HT-29 (cell line): ENCODE measurements at regions not wholly inside any gene's neighbourhood (a gene's known extent, or its start where the extent isn't known, plus 50 kb on each side); places are given as distances from the start of the nearest gene placed in this dataset.

Source experiments
- DNase-seq: peaks from one replicate; pipeline ENCODE4 v3.0.0-alpha.2; 2015; ENCODE audit warnings: low spot score

DNA sequence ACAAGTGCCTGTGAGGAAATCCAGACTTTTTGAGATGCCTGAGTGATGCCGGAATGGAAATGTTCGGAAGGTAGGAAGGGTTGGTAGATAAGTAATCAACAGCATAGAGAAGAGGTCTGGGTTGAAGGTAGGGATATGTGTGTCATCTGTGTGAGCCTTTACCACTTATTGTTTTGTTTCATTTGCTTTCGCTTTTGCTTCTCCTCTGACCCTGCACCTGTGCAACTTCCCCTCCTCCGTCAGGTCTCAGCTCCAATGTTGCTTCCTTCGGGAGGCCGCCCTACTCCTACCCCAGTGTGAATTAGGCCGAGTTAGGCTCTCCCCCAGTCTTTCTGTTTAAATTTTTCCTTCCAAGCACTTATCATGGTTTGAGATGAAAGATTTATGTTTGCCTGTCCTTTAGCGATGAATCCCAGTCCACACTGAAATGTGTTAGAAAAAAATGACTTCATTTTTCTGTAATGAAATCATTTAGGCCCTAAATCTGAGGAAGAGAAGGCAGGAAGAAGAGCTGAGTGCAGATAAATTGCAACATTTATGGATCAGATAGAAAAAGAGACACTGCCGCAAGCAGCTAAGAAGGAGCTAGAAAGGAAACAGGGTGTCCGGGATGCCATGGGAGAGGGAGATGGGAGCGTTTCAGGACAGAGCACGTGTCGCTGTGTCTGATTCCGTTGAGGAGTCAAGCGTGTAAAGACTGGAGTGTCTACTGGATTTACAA lies 139.6 kb upstream of the PELI1 start:
- no peak for DNase-seq

DNA sequence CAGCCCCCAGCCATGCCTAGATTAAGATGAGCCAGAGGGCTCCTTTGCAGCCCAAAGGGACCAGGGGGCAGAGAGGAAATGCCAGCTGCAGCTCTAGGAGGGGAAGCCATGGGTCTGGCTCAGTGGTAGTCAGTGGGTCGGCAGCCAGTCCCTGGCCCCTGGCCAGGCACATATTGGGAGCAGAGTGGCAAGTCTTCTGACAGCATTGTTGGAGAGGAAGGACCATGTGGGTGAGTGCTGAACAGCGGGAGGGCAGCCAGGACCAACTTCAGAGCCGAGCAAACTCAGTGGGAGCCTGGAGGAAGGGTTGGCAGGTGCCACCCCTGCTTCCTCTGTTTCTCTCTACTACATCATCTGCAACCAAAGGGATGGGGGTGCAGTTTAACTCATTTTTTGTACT lies 140.5 kb upstream of the PELI1 start:
- no peak for DNase-seq

DNA sequence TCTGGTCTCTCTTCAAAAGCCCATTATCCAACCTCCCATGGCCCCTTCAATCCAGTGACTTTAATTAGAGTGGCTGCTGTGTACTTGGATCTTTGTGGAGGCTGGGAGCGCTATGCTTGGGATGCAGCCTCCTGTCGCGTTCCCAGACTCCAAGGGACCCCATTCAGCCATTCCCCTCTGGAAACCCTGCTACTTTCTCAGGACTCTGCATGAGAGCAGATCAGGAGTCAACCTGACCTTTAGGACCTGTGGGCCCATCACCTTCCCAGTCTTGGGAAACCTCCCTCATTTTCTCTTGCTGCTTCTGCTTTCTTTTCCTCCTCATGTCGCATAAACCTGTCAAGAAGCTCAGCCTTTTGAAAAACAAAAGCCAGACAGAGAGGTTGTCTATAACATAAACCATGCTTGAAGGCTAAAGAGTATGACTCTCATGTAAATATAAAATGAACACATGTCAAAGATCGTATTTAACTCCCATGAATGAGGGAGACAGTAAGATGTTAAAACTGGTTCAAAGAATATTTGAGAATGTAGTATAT lies 143.1 kb upstream of the PELI1 start:
- no peak for DNase-seq

DNA sequence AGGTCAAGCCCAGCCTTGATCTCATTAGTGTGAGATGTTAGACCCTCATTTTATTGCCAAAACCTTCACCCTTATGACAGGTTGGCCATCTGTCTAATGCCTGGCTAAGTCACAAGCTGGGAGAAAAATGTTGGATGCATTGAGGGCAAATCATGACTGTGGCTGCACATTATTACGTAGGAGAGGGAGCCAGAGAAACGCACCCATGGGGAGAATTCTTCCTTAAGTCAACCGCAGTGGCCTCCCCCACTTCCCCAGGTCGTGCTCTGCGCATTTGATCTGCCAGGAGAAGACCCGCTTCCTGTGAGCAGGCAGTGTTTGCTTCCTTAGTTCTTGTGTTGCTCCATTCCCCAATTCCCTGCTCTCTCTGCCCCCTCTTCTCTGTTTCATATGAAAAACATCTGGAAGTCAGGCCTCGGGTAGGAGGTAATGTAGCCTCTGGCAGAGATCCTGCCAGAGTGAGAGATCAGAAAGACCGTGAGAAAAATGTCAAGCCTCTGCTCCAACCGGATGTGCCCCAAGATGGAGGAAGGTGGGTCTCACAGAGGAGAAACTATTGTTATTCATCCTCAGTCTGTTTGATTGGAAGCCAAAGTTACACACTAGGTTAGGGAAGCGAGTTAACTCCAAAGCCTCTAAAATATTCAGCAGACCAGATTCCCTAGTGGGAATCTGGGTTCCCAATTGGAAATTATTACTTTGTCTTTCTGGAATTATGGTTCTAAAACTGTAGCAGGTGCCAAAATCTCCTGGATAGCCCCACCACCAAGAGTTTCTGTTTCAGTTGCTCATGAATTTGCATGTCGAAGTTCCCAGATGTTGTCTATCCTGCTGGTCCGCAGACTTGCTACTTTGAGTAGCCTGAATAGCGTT lies 144.3 kb upstream of the PELI1 start:
- DNase-seq = no peak

DNA sequence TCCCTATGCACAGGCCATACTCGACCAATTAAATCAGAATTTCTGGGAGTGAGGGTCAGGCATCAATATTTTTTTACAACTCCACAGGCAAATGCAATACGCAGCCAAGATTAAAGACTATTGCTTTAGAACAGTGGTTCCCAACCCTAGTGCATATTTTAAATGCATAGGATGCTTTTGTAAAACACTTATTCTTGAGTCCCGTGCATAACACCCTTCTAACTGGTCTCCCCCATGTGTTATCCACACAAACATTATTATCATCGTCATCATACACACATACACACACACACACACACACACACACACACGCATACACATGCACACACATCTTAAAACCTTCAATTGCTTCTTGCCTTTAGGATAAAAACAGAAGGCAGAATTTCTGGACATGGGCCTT lies 145.0 kb upstream of the PELI1 start:
- DNase-seq = no peak

DNA sequence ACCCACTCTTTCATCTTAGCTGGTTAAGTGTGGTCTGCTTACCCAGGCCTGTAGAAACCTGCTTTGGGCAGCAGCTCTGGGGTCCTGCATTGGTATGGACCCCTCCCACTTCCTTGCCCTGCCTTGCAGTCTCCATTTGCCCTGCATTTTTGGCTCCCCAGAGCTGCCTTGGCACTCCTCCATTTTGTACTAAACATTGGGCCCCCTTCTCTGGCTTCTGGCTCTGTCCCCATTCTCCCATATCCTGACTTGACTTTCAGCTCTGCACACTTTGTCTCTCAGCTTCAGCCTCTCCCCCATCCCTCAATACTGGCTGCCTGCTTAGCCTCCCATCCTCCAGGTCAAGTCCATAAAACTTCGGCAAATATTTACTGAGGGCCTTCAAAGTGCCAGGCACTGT lies 145.5 kb upstream of the PELI1 start:
- DNase-seq = no peak

DNA sequence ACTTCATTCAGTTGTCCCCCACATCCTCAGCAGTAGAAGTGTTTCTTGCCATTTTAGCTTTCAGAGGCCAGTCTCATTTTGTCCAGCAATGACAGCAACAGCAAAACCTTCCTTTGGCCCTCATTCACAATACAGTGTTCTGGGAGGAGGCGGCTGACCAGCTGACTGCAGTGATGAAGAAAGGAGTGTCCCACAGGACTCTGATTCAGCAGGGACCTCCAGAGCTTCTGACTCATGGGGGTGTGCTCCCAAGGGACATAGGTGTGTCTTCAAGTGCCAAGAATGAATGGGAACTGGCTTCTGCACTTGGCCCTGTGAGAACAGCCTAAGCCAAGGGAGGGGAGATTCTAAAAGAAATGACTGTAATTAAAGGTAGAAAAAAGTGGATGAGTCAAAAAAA lies 147.0 kb upstream of the PELI1 start:
- DNase-seq = no peak

DNA sequence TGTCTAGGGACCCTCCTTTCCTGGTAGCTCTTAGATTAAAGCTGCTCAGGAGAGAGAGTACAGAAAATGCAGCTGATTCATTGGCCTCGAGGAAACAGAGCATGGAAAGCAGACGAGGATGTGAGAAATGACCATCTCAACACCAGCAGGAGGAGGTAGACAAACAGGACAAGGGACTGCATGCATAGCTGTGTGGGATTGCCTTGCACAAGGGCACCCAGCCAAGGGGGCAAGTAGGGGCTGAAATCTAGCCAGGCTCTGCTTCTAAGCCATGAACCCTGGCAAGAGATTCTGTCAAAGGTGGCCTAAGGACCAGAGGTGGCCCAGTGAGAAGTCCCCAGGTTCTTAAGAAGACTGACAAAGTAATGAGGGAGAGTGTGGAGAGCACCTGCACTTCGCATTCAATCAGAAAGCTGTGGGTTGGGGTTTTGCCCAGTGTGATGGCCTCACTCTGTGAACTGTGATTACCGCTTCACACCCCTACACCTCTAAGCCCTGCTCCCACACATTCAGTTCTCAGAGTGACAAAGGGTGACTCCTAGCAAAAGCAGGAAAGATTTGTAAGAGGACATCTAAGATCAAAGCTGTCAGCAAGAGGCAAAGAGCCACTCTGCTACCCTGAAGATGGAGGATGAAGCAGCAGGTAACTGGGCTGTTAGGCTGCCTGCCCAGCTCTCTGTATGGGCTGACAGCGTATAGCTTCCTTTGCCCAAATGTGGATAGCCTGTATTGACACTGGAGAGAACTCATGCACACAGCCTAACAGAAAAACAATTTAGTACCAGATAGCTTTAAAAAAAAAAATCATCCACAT lies 151.3 kb upstream of the PELI1 start:
- DNase-seq = no peak

DNA sequence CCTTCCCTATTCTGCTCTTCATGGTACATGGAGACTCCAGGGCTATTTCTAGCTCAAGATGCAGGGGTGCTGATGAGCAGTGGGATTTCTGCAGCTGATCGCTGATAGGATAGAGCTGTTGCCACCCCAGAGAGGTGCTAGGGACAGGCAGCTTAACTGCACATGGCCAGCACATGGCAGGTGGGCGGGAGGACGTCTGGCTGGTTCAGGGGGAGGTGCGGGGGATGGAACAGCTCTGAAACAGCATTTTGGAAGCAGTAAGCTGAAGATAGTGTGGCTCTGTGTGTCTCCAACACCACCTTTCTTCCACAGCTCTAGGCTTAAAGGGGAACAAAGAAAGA lies 151.9 kb upstream of the PELI1 start:
- no peak for DNase-seq

DNA sequence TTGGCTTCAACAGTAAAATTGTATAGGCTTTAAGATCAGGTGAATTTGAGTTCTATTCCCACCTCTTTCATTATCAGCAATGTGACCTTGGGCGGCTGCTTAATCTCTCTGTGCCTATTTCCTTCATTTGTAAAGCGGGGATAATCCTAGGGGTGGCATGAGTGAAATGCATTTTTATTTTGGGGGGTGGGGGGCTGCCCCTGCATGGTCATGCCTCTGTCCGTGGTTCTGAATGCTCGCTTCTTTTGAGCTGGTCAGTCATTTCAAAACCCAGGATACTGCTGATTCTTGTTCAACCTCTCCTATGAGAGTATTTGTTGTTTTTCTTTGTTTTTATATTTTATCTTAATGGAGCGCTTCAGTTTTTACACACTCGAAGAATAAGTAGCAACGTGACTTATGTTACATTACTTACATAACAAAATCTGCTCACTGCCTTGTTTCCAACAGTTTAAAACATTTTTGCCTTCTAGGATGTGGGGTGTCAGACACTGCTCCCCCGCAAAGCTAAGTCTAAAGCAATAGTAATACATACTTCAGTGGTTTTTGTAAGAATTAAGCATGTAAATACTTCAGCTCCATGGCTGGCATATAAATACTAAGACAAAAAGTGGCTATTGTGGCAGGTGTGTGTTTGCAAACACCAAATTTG lies 152.6 kb upstream of the PELI1 start:
- DNase-seq = no peak

DNA sequence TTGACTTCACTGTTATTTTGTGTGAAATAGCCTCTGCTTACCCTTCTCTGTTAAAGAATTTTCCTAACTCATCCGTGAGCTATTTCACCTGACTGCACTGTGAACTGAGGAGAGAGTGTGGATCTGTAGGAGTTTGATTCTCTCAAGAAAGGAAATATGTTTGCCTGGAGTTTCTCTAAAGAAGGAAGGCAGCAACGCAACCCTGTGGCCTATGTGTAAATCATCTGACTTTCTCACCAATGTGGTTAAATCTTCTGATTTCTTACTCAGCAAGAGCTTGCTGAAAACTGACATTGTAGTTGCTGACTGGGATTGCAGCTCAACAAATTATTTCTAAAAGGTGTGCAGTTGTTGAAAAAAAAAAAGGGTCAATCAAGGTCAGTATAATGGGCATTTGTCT lies 153.9 kb upstream of the PELI1 start:
- no peak for DNase-seq

DNA sequence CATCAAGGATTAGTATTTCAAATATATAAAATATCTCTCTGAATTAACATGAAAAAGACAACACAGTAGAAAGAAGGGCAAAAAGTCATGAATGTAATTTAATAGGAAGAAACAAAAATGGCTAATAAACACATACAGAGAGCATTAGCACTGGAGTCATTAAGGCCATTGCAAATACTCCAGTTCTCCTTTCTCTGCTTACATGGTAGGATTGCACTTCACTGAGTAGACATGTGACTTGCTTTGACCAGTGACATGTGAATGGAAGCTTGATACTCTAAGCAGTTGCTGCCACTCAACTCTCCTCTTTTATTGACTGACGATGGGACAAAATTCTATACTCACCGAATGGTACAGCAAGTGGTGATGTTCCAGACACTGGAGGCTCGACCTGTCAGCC lies 153.9 kb upstream of the LGALSL start:
- no peak for DNase-seq

DNA sequence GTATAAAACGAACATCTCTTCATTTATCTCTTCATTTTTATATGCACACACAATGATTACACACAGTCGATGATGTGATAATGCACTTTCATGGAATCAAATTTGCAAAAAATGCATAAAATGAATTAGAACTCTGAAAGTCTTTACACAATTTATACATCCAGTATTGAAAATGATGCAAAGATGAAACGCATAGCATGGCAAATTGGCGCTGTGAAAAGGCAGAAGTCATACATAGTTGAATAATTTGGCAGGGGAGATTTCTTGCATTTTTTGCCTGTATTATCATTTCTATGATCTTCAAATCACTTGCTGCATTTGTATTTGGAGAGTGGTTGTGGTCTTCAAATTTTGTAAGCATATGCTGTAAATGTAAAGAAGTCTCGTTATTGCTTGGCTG lies 150.7 kb upstream of the LGALSL start:
- DNase-seq = no peak

DNA sequence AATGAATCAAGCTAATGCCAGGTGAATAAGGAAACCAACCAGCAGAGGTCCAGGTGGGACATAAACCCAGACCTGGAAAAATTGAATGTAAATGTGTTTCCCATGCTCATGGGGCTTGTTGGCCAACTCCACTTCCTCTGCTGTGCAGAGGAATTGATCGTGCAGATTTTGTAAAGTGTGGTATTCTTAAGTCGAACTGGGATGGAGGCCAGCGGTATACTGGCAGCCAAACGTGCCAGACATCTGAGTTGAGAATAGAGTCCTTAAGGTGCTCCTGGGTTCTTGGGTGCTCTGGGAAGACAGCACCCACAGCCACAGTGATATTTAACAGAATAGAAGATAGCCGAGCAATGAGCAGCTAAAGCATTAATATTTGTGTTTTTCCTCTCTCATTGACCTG lies 146.5 kb upstream of the LGALSL start:
- no peak for DNase-seq

DNA sequence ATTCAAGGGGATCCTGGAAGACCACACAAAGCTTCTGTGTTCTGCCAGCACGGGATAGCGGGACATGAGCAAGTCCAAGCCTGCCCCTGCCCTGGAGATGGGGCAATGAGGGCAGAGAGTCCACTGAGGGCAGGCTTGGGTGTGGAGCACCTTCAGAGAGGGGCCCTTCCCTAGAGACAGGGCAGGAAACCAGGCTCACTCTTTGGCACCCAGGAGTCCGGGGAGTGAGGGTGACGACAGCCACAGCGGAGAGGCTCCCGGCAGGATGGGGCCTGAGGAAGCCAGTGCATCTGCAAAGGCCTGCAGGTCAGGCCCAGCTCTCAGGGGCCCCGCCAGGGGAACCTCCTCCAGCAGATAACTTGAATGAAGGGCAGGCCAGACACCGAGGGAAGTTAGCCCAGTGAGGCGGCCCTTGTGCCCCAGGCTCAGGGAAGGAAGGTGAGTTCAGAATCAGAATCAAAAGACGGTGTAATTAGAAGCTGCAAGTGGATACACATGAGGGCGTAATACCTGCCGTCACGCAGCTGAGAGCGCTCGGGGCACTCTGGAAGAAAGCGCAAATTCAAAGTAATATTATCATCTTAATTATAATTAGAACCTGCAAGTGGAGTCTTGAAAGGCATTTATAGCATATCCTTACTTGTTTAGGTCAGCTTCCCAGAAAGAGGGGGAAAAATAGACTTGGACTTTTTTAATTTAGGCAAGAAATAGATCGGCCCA lies 142.6 kb upstream of the LGALSL start:
- no peak for DNase-seq

DNA sequence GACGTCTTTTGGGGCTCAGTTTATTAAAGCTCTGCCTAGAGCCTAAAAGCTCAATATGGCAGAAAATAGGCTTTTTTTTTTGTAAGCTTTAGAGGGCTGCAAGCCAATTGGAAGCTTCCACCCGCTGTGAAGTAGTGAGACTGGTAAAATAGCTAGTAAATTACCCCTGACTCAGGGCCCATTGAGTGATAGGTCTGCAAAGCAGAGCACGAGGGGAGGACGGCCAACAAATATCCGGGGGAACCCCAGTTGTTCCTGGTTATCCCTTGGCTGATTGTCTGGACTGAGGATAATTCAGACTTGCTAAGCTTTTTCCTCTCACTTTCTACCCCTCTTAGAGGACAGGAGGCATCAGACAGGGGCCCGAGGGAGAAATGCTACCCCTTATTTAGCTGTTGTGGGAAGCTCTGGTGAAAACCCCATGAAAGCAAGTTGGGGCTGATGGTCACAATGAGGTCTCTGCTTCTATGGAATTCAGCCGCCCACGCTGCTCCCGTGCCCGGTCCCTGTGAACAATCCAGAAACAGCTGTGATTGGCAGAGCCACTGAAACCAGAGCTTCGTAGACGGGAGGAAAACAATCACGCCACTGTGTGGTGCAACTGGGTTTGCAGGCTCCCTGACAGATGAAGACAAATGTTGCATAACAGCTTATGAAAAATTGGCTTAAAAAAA lies 141.9 kb upstream of the LGALSL start:
- DNase-seq = peak; percentile 95

DNA sequence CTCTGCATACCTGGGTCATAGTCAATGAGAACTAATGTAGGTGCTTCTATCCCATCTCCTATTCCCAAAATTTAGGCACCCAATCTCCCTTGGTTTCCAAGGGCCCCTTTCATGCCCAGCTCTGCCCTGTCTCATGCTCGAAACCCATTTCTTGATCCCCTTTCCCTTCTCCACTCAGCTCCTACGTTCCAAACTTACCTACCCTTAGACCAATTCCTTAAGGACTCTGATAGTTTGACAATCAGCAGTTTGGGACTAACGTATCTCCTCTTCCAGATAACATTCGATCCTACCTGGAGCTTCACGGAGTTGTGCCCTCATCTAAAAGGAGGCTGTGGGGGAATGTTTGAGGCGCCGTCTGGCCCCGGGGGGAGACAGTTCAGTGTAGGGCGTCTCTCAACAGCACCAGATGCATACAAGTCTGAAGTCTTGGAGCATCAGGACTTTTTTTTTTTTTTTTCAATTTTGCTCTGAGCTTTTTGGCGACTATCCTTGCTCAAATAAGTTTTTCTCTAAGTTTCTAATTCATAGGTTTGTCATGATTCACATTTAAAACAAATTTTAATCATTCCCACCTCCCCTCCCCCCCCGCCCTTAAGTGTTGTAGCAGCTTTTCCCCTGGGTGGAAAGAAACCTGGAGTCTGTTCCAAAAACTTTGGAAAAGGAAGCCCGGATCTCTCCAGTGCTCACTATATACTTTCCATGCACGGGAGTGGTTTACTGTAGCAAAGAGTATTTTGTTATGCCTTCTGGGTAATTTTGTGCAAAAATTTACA lies 141.2 kb upstream of the LGALSL start:
- DNase-seq = no peak

DNA sequence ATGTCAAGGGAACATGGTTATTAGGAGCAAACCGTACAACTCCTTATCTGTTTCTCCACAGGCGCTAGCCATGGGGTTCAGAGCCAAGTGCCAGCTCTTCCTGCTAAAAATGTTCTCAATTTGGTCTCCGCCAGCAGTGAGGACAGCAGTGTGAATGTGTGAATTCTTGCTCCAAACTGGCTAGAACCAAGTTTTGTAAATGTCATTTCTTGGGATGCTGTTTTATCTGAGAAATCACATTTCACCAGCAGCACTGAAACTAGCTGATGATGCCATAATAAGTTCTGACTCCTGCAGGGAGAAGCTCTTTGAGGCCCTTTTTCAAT lies 140.6 kb upstream of the LGALSL start:
- DNase-seq = no peak

DNA sequence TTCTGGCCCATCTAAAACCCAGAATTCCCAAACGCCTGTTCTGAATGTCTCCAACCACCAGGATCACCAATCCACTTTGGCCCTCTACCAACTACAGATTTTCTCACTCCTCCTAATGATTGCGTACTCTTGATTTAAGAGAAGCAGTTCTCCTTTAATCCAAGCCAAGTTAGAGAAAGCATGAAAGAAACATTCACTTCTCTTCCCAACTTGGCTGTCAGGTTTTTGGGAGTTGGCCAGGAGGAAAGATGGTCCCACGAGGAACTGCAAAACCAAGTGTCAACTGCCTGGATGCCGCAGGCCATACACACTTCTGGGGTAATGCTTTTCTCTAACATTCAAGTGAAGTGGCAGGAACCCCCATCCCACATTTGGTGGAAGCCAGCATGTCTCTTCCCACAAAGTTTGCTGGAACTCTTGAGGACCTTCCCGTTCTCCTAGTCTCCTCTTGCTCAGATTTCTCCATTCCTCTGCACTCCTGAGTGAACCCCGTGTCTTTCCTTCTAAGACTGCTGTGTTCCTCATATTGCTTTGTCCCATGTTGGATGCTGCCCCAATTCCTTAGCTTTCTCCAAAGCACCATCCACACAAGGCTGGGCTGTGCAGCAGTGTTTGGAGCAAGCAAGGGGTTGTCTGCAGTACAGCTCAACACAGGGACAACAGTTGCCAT lies 138.5 kb upstream of the LGALSL start:
- DNase-seq = no peak
